ENCODE measurements at regions not wholly inside any gene's neighbourhood (a gene's known extent, or its start where the extent isn't known, plus 50 kb on each side); places are given as distances from the start of the nearest gene placed in this dataset.

DNA sequence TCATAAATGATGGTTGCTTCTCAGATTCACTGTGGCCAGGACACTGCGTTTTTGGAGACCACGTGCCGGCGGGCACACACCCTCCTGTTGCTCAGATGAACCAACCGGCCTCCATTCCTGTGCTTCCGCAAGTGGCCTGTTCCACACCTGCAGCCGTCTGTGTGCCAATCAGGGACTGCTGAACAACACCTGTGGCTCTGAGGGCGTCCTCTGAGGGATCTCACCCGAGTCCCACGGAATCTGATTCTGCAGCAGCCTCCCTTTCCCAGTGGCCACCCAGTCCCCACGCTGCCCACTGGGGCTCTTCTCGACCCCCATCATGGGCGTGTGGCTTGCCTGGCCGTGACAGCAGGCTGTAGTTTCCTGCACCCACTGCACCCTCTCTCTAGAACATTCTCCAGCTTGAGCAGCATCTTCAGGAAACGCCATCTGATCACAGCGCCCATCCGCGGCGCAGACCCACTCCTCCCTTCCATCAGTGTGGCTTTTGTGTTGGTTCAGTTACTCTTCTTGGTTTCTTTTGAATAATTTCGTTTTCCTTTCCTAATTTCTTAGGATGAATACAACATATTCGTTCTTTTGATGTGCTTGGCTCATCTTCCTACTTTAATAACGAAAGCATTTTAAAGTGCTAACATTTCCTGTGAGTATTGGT, 65.1 kb upstream of the SLC22A11 start:
- intact Hi-C loops (cut with DNase I), result loop anchor here (5.0 kb wide), 1 partner anchor 162 kb away; no protein-coding TSS in a partner anchor
- no peak for DNase-seq

DNA sequence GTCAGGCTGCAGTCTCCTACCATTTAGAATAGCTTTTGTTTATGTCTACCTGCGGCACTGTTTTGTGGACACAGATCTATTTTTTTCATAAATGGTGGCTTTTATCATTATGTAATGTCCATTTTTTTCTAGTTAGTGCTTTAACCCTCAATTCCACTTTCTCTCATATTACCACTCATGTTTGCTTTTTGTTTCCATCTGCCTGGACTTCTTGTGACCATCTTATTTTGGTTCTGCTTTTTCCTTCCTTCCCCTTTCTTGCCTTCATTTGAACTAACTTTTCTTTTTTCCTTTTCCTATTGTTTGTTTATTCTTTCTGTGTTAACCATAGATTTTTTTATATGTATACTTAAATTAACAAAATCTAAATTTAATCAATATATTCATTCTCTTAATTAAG, 63.2 kb upstream of the SLC22A11 start:
- no peak for DNase-seq
- intact Hi-C loops (cut with DNase I), result loop anchor here (5.0 kb wide), 1 partner anchor 160 kb away; no protein-coding TSS in a partner anchor

DNA sequence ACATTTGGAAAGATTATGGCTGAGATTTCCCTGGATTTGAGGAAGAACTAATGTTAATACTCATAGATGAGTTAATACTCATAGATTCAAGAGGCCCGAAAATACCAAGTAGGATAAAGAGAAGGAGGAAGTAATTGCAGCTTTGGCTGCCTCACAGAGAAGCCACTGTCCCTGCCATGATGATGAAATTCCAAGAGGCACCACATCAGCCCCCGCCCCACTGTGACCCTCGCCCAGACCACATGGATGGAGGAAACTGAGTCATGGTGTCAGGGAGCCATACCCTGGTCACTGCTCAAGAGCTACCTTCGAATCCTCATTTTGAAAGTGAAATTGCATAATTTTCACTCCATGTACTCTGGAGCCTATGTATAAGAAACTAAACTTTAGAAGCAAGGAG, 57.6 kb upstream of the SLC22A11 start:
- intact Hi-C loops (cut with DNase I), result no loop called here
- no peak for DNase-seq

DNA sequence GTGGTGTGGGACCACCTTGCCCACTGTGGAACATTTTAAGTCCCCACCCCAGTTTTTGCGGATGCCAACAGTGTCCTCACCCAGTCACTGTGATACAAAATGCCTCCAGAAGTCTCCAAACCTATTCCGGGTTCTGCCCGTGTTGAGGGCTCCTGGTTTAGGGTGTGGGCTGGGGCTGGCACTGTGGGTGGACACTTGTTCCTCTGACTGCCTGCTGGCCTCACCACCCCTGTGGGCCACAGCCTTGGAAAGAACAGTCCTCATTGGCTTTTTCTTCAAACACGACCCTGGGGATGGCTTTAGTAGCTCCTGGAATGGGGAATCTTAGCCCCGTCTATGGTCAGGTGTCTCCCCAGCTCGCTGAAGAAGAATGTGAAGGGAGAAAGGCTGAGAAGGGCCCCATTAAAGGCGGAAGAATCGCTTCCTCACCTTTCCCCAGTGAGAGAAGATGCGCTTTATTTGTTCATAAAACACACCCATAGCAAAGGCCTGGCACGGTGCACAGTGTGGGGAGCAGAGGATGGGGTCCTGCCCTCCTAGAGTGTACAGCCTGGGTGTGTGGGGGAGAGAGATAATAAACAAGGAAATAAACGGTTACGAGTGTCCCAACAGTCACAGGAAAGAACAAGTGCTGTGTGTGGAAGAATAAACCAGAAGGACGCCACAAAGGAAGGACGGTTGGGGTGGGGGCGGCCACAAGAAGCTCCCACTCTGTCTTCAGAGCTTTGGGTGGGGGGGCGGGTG, 56.3 kb upstream of the SLC22A11 start:
- no peak for DNase-seq
- intact Hi-C loops (cut with DNase I), result no loop called here

DNA sequence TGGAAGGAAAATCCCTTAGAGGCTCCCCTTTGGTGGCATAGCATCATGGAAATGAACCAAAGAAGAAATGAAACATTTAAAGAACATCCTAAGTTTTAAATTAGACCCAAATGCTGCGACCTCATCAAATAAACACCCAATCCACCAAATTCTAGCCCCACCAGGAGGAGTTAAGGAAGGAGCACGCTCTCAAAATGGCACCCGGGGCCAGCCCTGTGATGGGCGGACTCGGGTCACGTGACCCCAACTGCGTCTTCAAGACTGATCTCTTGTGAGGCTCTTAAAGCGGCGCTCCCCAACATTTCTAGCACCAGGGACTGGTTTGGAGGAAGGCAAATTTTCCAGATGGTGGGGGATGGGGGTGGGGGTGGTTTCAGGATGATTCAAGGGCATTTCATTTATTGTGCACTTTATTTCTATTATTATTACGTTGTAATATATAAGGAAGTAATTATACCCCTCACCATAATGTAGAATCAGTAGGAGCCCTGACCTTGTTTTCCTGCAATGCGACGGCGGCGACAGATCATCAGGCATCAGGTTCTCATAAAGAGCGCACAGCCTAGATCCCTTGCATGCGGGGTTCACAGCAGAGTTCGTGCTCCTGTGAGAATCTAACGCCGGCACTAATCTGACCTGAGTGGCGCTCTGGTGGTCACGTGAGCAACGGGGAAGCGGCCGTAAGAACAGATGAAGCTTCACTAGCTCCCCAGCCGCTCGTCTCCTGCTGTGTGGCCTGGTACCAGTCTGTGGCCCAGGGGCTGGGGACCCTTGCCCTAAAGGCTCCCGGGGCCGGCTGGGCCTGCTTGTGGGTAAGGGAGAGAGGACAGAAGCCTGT, 55.3 kb upstream of the SLC22A11 start:
- intact Hi-C loops (cut with DNase I), result no loop called here
- DNase-seq, result no peak

- DNase-seq, result no peak
- intact Hi-C loops (cut with DNase I), result no loop called here
These were observed 54.0 kb upstream of the SLC22A11 start for GRCh38 chr11:64501500-64502427.

DNA sequence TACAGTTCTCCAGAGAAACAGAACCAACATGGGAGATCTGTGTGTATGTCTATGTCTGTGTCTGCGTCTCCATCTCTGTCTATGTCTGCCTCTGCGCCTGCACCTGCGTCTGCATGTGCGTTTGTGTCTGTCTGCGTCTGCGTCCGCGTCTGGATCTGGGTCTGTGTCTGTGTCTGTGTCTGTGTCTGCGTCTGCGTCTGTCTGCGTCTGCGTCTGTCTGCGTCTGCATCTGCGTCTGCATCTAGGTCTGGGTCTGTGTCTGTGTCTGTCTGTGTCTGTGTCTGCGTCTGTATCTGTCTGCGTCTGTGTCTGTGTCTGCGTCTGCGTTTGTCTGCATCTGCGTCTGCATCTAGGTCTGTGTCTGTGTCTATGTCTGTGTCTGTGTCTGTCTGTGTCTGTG, 53.1 kb upstream of the SLC22A11 start:
- peak in 3 of 10 donors; percentile 27 to 83 (median 79) for DNase-seq
- intact Hi-C loops (cut with DNase I), result no loop called here

GRCh38 chr11:64503186-64503753, 52.5 kb upstream of the SLC22A11 start:
- intact Hi-C loops (cut with DNase I), result no loop called here
- DNase-seq, result no peak

- intact Hi-C loops (cut with DNase I), result no loop called here
These were observed 50.7 kb upstream of the SLC22A11 start for GRCh38 chr11:64504999-64505398.

More at GRCh38 chr11:64504999-64505398, 50.7 kb upstream of the SLC22A11 start:
- no peak for DNase-seq

All from posterior cingulate gyrus (tissue), 11 donors.